GM23338 (cell line): ENCODE measurements at regions not wholly inside any gene's neighbourhood (a gene's known extent, or its start where the extent isn't known, plus 50 kb on each side); places are given as distances from the start of the nearest gene placed in this dataset.

Experiments used
- ATAC-seq: fragments of 200-7000 bp; cut with Tn5 transposase; 3 replicates; pipeline ENCODE4 v1.9.1; 2020
- DNase-seq: peaks from one replicate; pipeline ENCODE4 v3.0.0-alpha.2; 2015; ENCODE audit warnings: low spot score
- H2AFZ ChIP-seq: fragments of 200-600 bp; sonication (generic); 2 replicates; pipeline ENCODE4 v1.8.0; 2016; ENCODE audit warnings: antibody characterized with exemption, mild to moderate bottlenecking, moderate library complexity
- H3F3A ChIP-seq: fragments of 200-600 bp; sonication (generic); replicated peaks from 2 replicates; pipeline ENCODE4 v1.8.0; 2017; ENCODE audit warnings: antibody characterized with exemption, mixed run types, low read depth
- H3K27ac ChIP-seq: fragments of 200-600 bp; sonication (generic); 2 replicates; pipeline ENCODE4 v1.6.1; 2016; ENCODE audit warnings: low read depth
- H3K27me3 ChIP-seq: fragments of 200-600 bp; sonication (generic); 2 replicates; pipeline ENCODE4 v1.8.0; 2016; ENCODE audit warnings: mild to moderate bottlenecking, mixed run types, moderate library complexity; ENCODE audit not compliant: insufficient read depth
- H3K36me3 ChIP-seq: fragments of 200-600 bp; sonication (generic); 2 replicates; pipeline ENCODE4 v1.8.0; 2016; ENCODE audit warnings: mild to moderate bottlenecking; ENCODE audit not compliant: insufficient read depth
- H3K4me1 ChIP-seq: fragments of 200-600 bp; sonication (generic); 2 replicates; pipeline ENCODE4 v1.8.0; 2016; ENCODE audit warnings: mild to moderate bottlenecking, moderate library complexity; ENCODE audit not compliant: insufficient read depth
- H3K4me2 ChIP-seq: fragments of 200-600 bp; sonication (generic); 2 replicates; pipeline ENCODE4 v1.7.1; 2017; ENCODE audit warnings: mixed run types
- H3K4me3 ChIP-seq: fragments of 200-600 bp; sonication (generic); 2 replicates; pipeline ENCODE4 v1.6.1; 2016; ENCODE audit warnings: mixed run types
- H3K79me2 ChIP-seq: fragments of 200-600 bp; sonication (generic); replicated peaks from 2 replicates; pipeline ENCODE4 v1.8.0; 2017; ENCODE audit warnings: mild to moderate bottlenecking; ENCODE audit not compliant: insufficient read depth
- H3K9me2 ChIP-seq: fragments of 200-600 bp; sonication (generic); 2 replicates; pipeline ENCODE4 v1.8.0; 2017; ENCODE audit not compliant: insufficient read depth
- H4K20me1 ChIP-seq: fragments of 200-600 bp; sonication (generic); replicated peaks from 2 replicates; pipeline ENCODE4 v1.8.0; 2017; ENCODE audit warnings: mild to moderate bottlenecking; ENCODE audit not compliant: insufficient read depth
- H3K27ac Mint-ChIP-seq: 2 replicates; pipeline ENCODE4 v1.8.0; 2020; ENCODE audit warnings: inconsistent platforms, mild to moderate bottlenecking, moderate library complexity, mixed read lengths
- H3K27me3 Mint-ChIP-seq: 3 replicates; pipeline ENCODE4 v1.8.0; 2022; ENCODE audit warnings: low read depth, mild to moderate bottlenecking, moderate library complexity, mixed read lengths, inconsistent platforms; ENCODE audit not compliant: insufficient read depth, poor library complexity
- H3K36me3 Mint-ChIP-seq: 3 replicates; pipeline ENCODE4 v1.8.0; 2021; ENCODE audit warnings: low read depth, mild to moderate bottlenecking, inconsistent platforms, moderate library complexity, mixed read lengths
- H3K4me1 Mint-ChIP-seq: 3 replicates; pipeline ENCODE4 v1.8.0; 2020; ENCODE audit warnings: mild to moderate bottlenecking, inconsistent platforms, mixed read lengths
- H3K4me3 Mint-ChIP-seq: 3 replicates; pipeline ENCODE4 v1.8.0; 2021; ENCODE audit warnings: moderate library complexity, mild to moderate bottlenecking, inconsistent platforms, mixed read lengths
- H3K9me3 Mint-ChIP-seq: 3 replicates; pipeline ENCODE4 v1.8.0; 2020; ENCODE audit warnings: moderate library complexity, mild to moderate bottlenecking, inconsistent platforms, mixed read lengths
- EZH2phosphoT487 ChIP-seq: fragments of 200-600 bp; sonication (generic); IDR thresholded peaks from one replicate; pipeline ENCODE4 v1.8.1; 2018; ENCODE audit warnings: antibody characterized with exemption; ENCODE audit not compliant: unreplicated experiment
- NANOG ChIP-seq: IDR thresholded peaks from 2 replicates; pipeline ENCODE4 v1.6.1; 2016; ENCODE audit warnings: antibody characterized with exemption, borderline replicate concordance
- STAT1 ChIP-seq: IDR thresholded peaks from one replicate; pipeline ENCODE4 v1.6.1; 2016; ENCODE audit warnings: antibody characterized with exemption; ENCODE audit not compliant: unreplicated experiment
- ZNF331 ChIP-seq: fragments of 250-450 bp; sonication (Bioruptor Pico); IDR thresholded peaks from 2 replicates; pipeline ENCODE4 v1.5.0; 2020; ENCODE audit warnings: low read depth, mild to moderate bottlenecking, moderate library complexity
- TF ChIP-seq, protein P1 (sequence below): IDR thresholded peaks from 2 replicates; pipeline ENCODE4 v1.6.1; 2016; ENCODE audit warnings: antibody characterized with exemption
- TF ChIP-seq, protein P2 (sequence below): fragments of 250-450 bp; sonication (Bioruptor Pico); IDR thresholded peaks from 2 replicates; pipeline ENCODE4 v1.5.0; 2020; ENCODE audit warnings: mild to moderate bottlenecking, moderate library complexity
- TF ChIP-seq, protein P3 (sequence below): IDR thresholded peaks from one replicate; pipeline ENCODE4 v1.6.1; 2018; ENCODE audit warnings: antibody characterized with exemption; ENCODE audit not compliant: unreplicated experiment

DNA sequence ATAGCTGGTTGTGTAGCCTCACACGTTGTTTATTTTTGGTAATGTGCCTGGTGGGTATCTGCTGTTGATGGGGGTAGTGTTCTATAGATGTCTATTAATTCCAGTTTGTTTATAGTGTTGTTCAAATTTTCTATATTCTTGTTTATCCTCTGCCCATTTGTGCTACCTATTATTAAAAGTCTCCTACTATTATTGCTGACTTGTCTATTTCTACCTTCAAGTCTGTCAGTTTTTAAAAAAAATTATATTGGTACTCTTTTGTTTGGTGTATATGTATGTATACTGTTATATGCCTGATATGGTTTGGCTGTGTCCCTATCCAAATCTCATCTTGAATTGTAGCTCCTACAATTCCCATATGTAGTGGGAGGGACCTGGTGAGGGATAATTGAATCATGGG lies 578.6 kb downstream of the PCDH7 start:
- Mint-ChIP-seq H3K4me3 (no peak overlapping the region), H3K27me3 (no peaks in the 10 kb centered on the region), H3K9me3 (no peaks in the 10 kb centered on the region), H3K27ac (no peak overlapping the region), H3K36me3 (no peaks in the 10 kb centered on the region), H3K4me1 (no peaks in the 10 kb centered on the region)
- TF ChIP-seq, protein P1, sequence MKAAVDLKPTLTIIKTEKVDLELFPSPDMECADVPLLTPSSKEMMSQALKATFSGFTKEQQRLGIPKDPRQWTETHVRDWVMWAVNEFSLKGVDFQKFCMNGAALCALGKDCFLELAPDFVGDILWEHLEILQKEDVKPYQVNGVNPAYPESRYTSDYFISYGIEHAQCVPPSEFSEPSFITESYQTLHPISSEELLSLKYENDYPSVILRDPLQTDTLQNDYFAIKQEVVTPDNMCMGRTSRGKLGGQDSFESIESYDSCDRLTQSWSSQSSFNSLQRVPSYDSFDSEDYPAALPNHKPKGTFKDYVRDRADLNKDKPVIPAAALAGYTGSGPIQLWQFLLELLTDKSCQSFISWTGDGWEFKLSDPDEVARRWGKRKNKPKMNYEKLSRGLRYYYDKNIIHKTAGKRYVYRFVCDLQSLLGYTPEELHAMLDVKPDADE = no peak
- Histone ChIP-seq H3K9me2 (no peaks in the 10 kb centered on the region), H3K4me1 (no peaks in the 10 kb centered on the region), H3K4me3 (no peak overlapping the region), H3K36me3 (no peaks in the 10 kb centered on the region), H4K20me1 (no peaks in the 10 kb centered on the region), H3K79me2 (no peaks in the 10 kb centered on the region), H3K27me3 (no peaks in the 10 kb centered on the region), H3K4me2 (no peak overlapping the region), H2AFZ (no peak overlapping the region), H3K27ac (no peak overlapping the region), H3F3A (no peaks in the 10 kb centered on the region)
- ATAC-seq = no peak
- DNase-seq = no peak

DNA sequence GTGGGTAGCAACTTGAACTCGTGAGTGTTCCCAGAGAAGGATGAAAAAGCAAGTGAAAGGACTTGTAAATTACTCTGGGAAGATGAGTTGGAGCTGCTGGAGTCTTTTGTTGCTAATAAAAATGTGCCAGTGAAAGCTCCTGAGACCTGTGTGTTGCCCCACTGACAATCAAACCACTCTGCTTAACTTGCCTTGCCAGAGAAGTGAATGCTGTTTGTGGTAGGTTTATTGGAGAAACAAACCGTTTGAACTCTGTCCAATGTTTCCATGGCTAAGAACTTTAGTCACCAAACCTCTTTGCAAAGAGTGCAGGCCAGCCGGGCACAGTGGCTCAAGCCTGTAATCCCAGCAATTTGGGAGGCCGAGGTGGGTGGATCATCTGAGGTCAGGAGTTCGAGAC lies 586.9 kb downstream of the PCDH7 start:
- Histone ChIP-seq H3K36me3 (no peaks in the 10 kb centered on the region), H3K27me3 (no peaks in the 10 kb centered on the region), H3K9me2 (no peaks in the 10 kb centered on the region), H3K27ac (no peak overlapping the region), H3K79me2 (no peaks in the 10 kb centered on the region), H4K20me1 (no peaks in the 10 kb centered on the region), H2AFZ (peak overlapping the region; percentile 40; the same call in 1 of the 2 replicates), H3K4me3 (no peak overlapping the region), H3K4me1 (no peaks in the 10 kb centered on the region), H3K4me2 (no peak overlapping the region), H3F3A (no peaks in the 10 kb centered on the region)
- no peak for ATAC-seq
- Mint-ChIP-seq H3K27ac (no peak overlapping the region), H3K4me1 (peaks cover 2% of the 10 kb centered on the region; the same call in 1 of the 3 replicates), H3K4me3 (no peak overlapping the region), H3K36me3 (no peaks in the 10 kb centered on the region), H3K9me3 (no peaks in the 10 kb centered on the region), H3K27me3 (no peaks in the 10 kb centered on the region)
- DNase-seq = no peak
- no peak for TF ChIP-seq ZNF331 (CRISPR knock-in tag)

DNA sequence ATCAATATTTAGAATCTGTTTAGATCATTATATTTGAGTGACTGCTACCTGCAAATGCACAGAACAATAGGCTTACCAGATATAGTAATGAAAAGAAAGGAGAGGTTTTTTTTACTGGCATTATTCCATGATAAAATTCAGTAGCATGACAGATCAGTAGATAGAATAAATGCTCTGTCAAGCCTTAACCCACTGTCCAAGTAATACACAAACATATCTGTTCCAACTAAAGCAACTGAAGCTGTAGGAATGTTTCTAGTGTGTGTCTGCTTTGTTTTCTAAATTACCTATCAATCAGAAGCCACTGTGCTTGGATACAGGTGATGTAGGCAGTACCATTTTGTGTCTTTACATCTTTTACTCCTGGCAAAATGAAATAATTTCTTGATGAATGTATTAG lies 604.6 kb downstream of the PCDH7 start:
- H3K9me3 Mint-ChIP-seq = no peaks in the 10 kb centered on the region
- H3K27ac Mint-ChIP-seq = no peak overlapping the region
- no peak overlapping the region for H2AFZ ChIP-seq
- no peak overlapping the region for H3K27ac ChIP-seq
- H3F3A ChIP-seq = no peaks in the 10 kb centered on the region
- no peaks in the 10 kb centered on the region for H3K79me2 ChIP-seq
- H3K36me3 ChIP-seq = no peaks in the 10 kb centered on the region
- no peak overlapping the region for H3K4me3 ChIP-seq
- no peaks in the 10 kb centered on the region for H3K9me2 ChIP-seq
- H4K20me1 ChIP-seq = no peaks in the 10 kb centered on the region
- no peaks in the 10 kb centered on the region for H3K27me3 Mint-ChIP-seq
- no peaks in the 10 kb centered on the region for H3K4me1 ChIP-seq
- no peak for ATAC-seq
- no peaks in the 10 kb centered on the region for H3K36me3 Mint-ChIP-seq
- DNase-seq = no peak
- H3K4me3 Mint-ChIP-seq = no peak overlapping the region
- no peaks in the 10 kb centered on the region for H3K4me1 Mint-ChIP-seq
- no peak overlapping the region for H3K4me2 ChIP-seq
- H3K27me3 ChIP-seq = no peaks in the 10 kb centered on the region
- TF ChIP-seq, protein P2, sequence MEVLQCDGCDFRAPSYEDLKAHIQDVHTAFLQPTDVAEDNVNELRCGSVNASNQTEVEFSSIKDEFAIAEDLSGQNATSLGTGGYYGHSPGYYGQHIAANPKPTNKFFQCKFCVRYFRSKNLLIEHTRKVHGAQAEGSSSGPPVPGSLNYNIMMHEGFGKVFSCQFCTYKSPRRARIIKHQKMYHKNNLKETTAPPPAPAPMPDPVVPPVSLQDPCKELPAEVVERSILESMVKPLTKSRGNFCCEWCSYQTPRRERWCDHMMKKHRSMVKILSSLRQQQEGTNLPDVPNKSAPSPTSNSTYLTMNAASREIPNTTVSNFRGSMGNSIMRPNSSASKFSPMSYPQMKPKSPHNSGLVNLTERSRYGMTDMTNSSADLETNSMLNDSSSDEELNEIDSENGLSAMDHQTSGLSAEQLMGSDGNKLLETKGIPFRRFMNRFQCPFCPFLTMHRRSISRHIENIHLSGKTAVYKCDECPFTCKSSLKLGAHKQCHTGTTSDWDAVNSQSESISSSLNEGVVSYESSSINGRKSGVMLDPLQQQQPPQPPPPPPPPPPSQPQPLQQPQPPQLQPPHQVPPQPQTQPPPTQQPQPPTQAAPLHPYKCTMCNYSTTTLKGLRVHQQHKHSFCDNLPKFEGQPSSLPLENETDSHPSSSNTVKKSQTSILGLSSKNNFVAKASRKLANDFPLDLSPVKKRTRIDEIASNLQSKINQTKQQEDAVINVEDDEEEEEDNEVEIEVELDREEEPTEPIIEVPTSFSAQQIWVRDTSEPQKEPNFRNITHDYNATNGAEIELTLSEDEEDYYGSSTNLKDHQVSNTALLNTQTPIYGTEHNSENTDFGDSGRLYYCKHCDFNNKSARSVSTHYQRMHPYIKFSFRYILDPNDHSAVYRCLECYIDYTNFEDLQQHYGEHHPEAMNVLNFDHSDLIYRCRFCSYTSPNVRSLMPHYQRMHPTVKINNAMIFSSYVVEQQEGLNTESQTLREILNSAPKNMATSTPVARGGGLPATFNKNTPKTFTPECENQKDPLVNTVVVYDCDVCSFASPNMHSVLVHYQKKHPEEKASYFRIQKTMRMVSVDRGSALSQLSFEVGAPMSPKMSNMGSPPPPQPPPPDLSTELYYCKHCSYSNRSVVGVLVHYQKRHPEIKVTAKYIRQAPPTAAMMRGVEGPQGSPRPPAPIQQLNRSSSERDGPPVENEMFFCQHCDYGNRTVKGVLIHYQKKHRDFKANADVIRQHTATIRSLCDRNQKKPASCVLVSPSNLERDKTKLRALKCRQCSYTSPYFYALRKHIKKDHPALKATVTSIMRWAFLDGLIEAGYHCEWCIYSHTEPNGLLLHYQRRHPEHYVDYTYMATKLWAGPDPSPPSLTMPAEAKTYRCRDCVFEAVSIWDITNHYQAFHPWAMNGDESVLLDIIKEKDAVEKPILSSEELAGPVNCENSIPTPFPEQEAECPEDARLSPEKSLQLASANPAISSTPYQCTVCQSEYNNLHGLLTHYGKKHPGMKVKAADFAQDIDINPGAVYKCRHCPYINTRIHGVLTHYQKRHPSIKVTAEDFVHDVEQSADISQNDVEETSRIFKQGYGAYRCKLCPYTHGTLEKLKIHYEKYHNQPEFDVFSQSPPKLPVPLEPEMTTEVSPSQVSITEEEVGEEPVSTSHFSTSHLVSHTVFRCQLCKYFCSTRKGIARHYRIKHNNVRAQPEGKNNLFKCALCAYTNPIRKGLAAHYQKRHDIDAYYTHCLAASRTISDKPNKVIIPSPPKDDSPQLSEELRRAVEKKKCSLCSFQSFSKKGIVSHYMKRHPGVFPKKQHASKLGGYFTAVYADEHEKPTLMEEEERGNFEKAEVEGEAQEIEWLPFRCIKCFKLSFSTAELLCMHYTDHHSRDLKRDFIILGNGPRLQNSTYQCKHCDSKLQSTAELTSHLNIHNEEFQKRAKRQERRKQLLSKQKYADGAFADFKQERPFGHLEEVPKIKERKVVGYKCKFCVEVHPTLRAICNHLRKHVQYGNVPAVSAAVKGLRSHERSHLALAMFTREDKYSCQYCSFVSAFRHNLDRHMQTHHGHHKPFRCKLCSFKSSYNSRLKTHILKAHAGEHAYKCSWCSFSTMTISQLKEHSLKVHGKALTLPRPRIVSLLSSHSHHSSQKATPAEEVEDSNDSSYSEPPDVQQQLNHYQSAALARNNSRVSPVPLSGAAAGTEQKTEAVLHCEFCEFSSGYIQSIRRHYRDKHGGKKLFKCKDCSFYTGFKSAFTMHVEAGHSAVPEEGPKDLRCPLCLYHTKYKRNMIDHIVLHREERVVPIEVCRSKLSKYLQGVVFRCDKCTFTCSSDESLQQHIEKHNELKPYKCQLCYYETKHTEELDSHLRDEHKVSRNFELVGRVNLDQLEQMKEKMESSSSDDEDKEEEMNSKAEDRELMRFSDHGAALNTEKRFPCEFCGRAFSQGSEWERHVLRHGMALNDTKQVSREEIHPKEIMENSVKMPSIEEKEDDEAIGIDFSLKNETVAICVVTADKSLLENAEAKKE = no peak
- TF ChIP-seq EZH2phosphoT487 (no peak), STAT1 (no peak), NANOG (no peak)
- TF ChIP-seq, protein P3, sequence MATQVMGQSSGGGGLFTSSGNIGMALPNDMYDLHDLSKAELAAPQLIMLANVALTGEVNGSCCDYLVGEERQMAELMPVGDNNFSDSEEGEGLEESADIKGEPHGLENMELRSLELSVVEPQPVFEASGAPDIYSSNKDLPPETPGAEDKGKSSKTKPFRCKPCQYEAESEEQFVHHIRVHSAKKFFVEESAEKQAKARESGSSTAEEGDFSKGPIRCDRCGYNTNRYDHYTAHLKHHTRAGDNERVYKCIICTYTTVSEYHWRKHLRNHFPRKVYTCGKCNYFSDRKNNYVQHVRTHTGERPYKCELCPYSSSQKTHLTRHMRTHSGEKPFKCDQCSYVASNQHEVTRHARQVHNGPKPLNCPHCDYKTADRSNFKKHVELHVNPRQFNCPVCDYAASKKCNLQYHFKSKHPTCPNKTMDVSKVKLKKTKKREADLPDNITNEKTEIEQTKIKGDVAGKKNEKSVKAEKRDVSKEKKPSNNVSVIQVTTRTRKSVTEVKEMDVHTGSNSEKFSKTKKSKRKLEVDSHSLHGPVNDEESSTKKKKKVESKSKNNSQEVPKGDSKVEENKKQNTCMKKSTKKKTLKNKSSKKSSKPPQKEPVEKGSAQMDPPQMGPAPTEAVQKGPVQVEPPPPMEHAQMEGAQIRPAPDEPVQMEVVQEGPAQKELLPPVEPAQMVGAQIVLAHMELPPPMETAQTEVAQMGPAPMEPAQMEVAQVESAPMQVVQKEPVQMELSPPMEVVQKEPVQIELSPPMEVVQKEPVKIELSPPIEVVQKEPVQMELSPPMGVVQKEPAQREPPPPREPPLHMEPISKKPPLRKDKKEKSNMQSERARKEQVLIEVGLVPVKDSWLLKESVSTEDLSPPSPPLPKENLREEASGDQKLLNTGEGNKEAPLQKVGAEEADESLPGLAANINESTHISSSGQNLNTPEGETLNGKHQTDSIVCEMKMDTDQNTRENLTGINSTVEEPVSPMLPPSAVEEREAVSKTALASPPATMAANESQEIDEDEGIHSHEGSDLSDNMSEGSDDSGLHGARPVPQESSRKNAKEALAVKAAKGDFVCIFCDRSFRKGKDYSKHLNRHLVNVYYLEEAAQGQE = no peak
